H1 (cell line): ENCODE measurements at regions not wholly inside any gene's neighbourhood (a gene's known extent, or its start where the extent isn't known, plus 50 kb on each side); places are given as distances from the start of the nearest gene placed in this dataset.

Experiments
- CTCF ChIA-PET: fragments of 300-600 bp; sonication (Branson Sonifier 250); formaldehyde crosslinking; loops from one replicate; lab custom pipeline; 2021; ENCODE audit not compliant: partially characterized antibody; lab: Charles Lee
- POLR2A ChIA-PET: fragments of 300-600 bp; sonication (Branson Sonifier 250); formaldehyde crosslinking; loops from one replicate; lab custom pipeline; 2021; ENCODE audit warnings: inconsistent platforms; ENCODE audit not compliant: partially characterized antibody; lab: Charles Lee
- DNase-seq, 2 experiments: peaks; one replicate each; pipeline versions ENCODE4 v3.0.0 to v3.0.0-alpha.2; 2010 to 2022; ENCODE audit warnings: low spot score in 2 of 2, low read depth in 1 of 2, mixed read lengths in 1 of 2
- FAIRE-seq: peaks from 2 replicates; lab custom pipeline; 2011; peaks lifted over from hg19 to GRCh38; lab: Jason Lieb, UNC
- H2AFZ ChIP-seq: 2 replicates; pipeline ENCODE4 v1.8.1; 2012; ENCODE audit warnings: low read length, inconsistent platforms
- H2AK5ac ChIP-seq: 2 replicates; pipeline ENCODE4 v1.6.1; 2013; ENCODE audit warnings: low read depth, low read length
- H2BK120ac ChIP-seq: replicated peaks from 2 replicates; pipeline ENCODE3; 2013; ENCODE audit warnings: low read depth, low read length, inconsistent platforms
- H2BK12ac ChIP-seq: 2 replicates; pipeline ENCODE4 v1.6.1; 2013; ENCODE audit warnings: low read depth, low read length
- H2BK15ac ChIP-seq: 2 replicates; pipeline ENCODE4 v1.6.1; 2013; ENCODE audit warnings: low read length
- H2BK20ac ChIP-seq: 2 replicates; pipeline ENCODE4 v1.6.1; 2013; ENCODE audit warnings: low read length
- H2BK5ac ChIP-seq: 2 replicates; pipeline ENCODE4 v1.6.1; 2013; ENCODE audit warnings: low read depth, low read length
- H3K14ac ChIP-seq: 2 replicates; pipeline ENCODE4 v1.6.1; 2013; ENCODE audit warnings: inconsistent platforms; ENCODE audit not compliant: insufficient read length
- H3K18ac ChIP-seq: 2 replicates; pipeline ENCODE4 v1.6.1; 2013; ENCODE audit warnings: low read length; ENCODE audit errors: extremely low read depth
- H3K23ac ChIP-seq: 2 replicates; pipeline ENCODE4 v1.6.1; 2013; ENCODE audit warnings: inconsistent platforms; ENCODE audit not compliant: insufficient read length
- H3K23me2 ChIP-seq: 2 replicates; pipeline ENCODE4 v1.6.1; 2013; ENCODE audit warnings: low read depth, low read length
- H3K27ac ChIP-seq: 2 replicates; pipeline ENCODE4 v1.6.1; 2011; ENCODE audit warnings: low read depth, low read length, inconsistent platforms
- H3K27me3 ChIP-seq, 4 experiments: replicated peaks in 1 of 4; 1 replicate in 1 of 4; 2 replicates in 3 of 4; pipeline versions ENCODE4 v1.6.1 to v1.8.1; 2011 to 2013; ENCODE audit warnings: low read length in 3 of 4, mild to moderate bottlenecking in 3 of 4, inconsistent platforms in 2 of 4, mixed read lengths in 2 of 4, moderate library complexity in 1 of 4; ENCODE audit not compliant: control insufficient read depth in 3 of 4, insufficient read depth in 3 of 4; ENCODE audit errors: extremely low read depth in 1 of 4
- H3K36me3 ChIP-seq, 4 experiments: 2 replicates each; pipeline versions ENCODE4 v1.6.1 to v1.8.1; 2011 to 2013; ENCODE audit warnings: mild to moderate bottlenecking in 4 of 4, low read length in 3 of 4, moderate library complexity in 2 of 4, control low read depth in 1 of 4, inconsistent platforms in 1 of 4; ENCODE audit not compliant: insufficient read depth in 4 of 4, control insufficient read depth in 2 of 4
- H3K4ac ChIP-seq: replicated peaks from 2 replicates; pipeline ENCODE3; 2013; ENCODE audit warnings: low read length, low read depth, mixed read lengths, inconsistent platforms; ENCODE audit not compliant: insufficient read length
- H3K4me1 ChIP-seq, 4 experiments: replicated peaks in 1 of 4; 1 replicate in 1 of 4; 2 replicates in 3 of 4; pipeline versions ENCODE4 v1.6.1 to v1.8.1; 2011 to 2013; ENCODE audit warnings: low read length in 3 of 4, inconsistent platforms in 2 of 4, mixed read lengths in 1 of 4; ENCODE audit not compliant: insufficient read depth in 4 of 4, control insufficient read depth in 3 of 4
- H3K4me2 ChIP-seq, 2 experiments: 2 replicates each; pipeline versions ENCODE4 v1.6.1 to v1.8.1; 2011 to 2013; ENCODE audit warnings: low read depth in 2 of 2, low read length in 2 of 2, control low read depth in 1 of 2, inconsistent platforms in 1 of 2, mild to moderate bottlenecking in 1 of 2; ENCODE audit not compliant: insufficient read depth in 1 of 2
- H3K4me3 ChIP-seq, 4 experiments: fragments of 200-600, 300-600 bp in 1 of 4; sonication (generic), shearing (Covaris generic), sonication (Bioruptor Twin) in 1 of 4; 2 replicates each; pipeline versions ENCODE4 v1.5.1 to v1.8.1; 2011 to 2016; ENCODE audit warnings: low read length in 4 of 4, low read depth in 3 of 4, control low read depth in 2 of 4, inconsistent platforms in 2 of 4, mild to moderate bottlenecking in 2 of 4, mixed read lengths in 1 of 4, moderate library complexity in 1 of 4; ENCODE audit not compliant: insufficient read depth in 2 of 4; ENCODE audit errors: extremely low read depth in 1 of 4
- H3K56ac ChIP-seq: replicated peaks from 2 replicates; pipeline ENCODE3; 2013; ENCODE audit warnings: low read depth, mild to moderate bottlenecking, mixed read lengths, low read length, inconsistent platforms; ENCODE audit not compliant: insufficient read length
- H3K79me1 ChIP-seq: 2 replicates; pipeline ENCODE4 v1.6.1; 2013; ENCODE audit warnings: low read depth, low read length, control low read depth
- H3K79me2 ChIP-seq, 2 experiments: 2 replicates each; pipeline versions ENCODE4 v1.6.1 to v1.8.1; 2012 to 2013; ENCODE audit warnings: low read length in 2 of 2, mild to moderate bottlenecking in 2 of 2, inconsistent platforms in 1 of 2; ENCODE audit not compliant: insufficient read depth in 2 of 2, control insufficient read depth in 1 of 2
- H3K9ac ChIP-seq, 4 experiments: replicated peaks in 1 of 4; 1 replicate in 1 of 4; 2 replicates in 3 of 4; pipeline versions ENCODE4 v1.6.1 to v1.8.1; 2011 to 2013; ENCODE audit warnings: low read depth in 3 of 4, low read length in 3 of 4, control low read depth in 2 of 4, mild to moderate bottlenecking in 2 of 4, moderate library complexity in 2 of 4, inconsistent platforms in 1 of 4; ENCODE audit errors: extremely low read depth in 1 of 4
- H3K9me3 ChIP-seq, 2 experiments: 2 replicates each; pipeline versions ENCODE4 v1.6.1 to v1.8.1; 2012 to 2013; ENCODE audit warnings: mild to moderate bottlenecking in 2 of 2, moderate library complexity in 2 of 2, control low read depth in 1 of 2, inconsistent platforms in 1 of 2, low read depth in 1 of 2, low read length in 1 of 2, mixed read lengths in 1 of 2; ENCODE audit not compliant: insufficient read depth in 2 of 2
- H4K20me1 ChIP-seq, 2 experiments: replicated peaks in 1 of 2; 2 replicates each; pipeline versions ENCODE3 to v1.8.1; 2011 to 2013; ENCODE audit warnings: inconsistent platforms in 2 of 2, low read length in 2 of 2, mild to moderate bottlenecking in 1 of 2; ENCODE audit not compliant: insufficient read depth in 2 of 2, control insufficient read depth in 1 of 2
- H4K5ac ChIP-seq: 2 replicates; pipeline ENCODE4 v1.6.1; 2013; ENCODE audit warnings: low read length, low read depth, mixed read lengths, inconsistent platforms; ENCODE audit not compliant: insufficient read length
- H4K8ac ChIP-seq: 2 replicates; pipeline ENCODE4 v1.8.0; 2013; ENCODE audit warnings: mild to moderate bottlenecking, moderate library complexity, low read length, inconsistent platforms; ENCODE audit not compliant: insufficient read depth; ENCODE audit errors: extremely low read depth
- H4K91ac ChIP-seq: replicated peaks from 2 replicates; pipeline ENCODE3; 2013; ENCODE audit warnings: low read length, mixed read lengths, inconsistent platforms; ENCODE audit not compliant: insufficient read length
- BRCA1 ChIP-seq: IDR thresholded peaks from 2 replicates; pipeline ENCODE4 v1.6.1; 2012; ENCODE audit warnings: low read depth, low read length, improper control_type of control experiment
- CBX5 ChIP-seq: fragments of 300-800, 300-1000 bp; sonication (generic); IDR thresholded peaks from 2 replicates; pipeline ENCODE4 v1.7.1; 2016; ENCODE audit warnings: antibody characterized with exemption, low read length, low read depth
- EGR1 ChIP-seq: IDR thresholded peaks from 2 replicates; pipeline ENCODE4 v1.6.1; 2011; ENCODE audit warnings: low read depth, low read length, borderline replicate concordance
- EP300 ChIP-seq, 2 experiments: IDR thresholded peaks; 1 replicate in 1 of 2; 2 replicates in 1 of 2; pipeline ENCODE4 v1.6.1; 2011 to 2012; ENCODE audit warnings: low read depth in 2 of 2, low read length in 2 of 2, mild to moderate bottlenecking in 2 of 2, borderline replicate concordance in 1 of 2, inconsistent platforms in 1 of 2, moderate library complexity in 1 of 2
- GTF2F1 ChIP-seq: IDR thresholded peaks from 2 replicates; pipeline ENCODE4 v1.6.1; 2012; ENCODE audit warnings: low read depth, low read length, improper control_type of control experiment, borderline replicate concordance
- JUN ChIP-seq: IDR thresholded peaks from 2 replicates; pipeline ENCODE4 v1.6.1; 2011; ENCODE audit warnings: low read depth, mild to moderate bottlenecking, improper control_type of control experiment, low read length
- JUND ChIP-seq: IDR thresholded peaks from 2 replicates; pipeline ENCODE4 v1.6.1; 2011; ENCODE audit warnings: mild to moderate bottlenecking, improper control_type of control experiment, low read length
- KDM5A ChIP-seq: fragments of 200-600 bp; IDR thresholded peaks from 2 replicates; pipeline ENCODE4 v1.7.1; 2012; ENCODE audit warnings: mild to moderate bottlenecking, low read length, inconsistent platforms, mixed read lengths
- PHF8 ChIP-seq: fragments of 200-600 bp; sonication (generic); conservative IDR thresholded peaks from 2 replicates; pipeline ENCODE4 v1.7.1; 2012; ENCODE audit warnings: low read depth, mild to moderate bottlenecking, inconsistent platforms, low read length, moderate library complexity
- SAP30 ChIP-seq: fragments of 300-600 bp; sonication (generic); IDR thresholded peaks from 2 replicates; pipeline ENCODE4 v1.7.1; 2012; ENCODE audit warnings: low read length, moderate library complexity, mild to moderate bottlenecking, inconsistent platforms; ENCODE audit not compliant: insufficient read depth, insufficient replicate concordance
- SP4 ChIP-seq: IDR thresholded peaks from 2 replicates; pipeline ENCODE4 v1.6.1; 2012; ENCODE audit warnings: low read length, inconsistent platforms
- TAF1 ChIP-seq: IDR thresholded peaks from 2 replicates; pipeline ENCODE4 v1.6.1; 2011; ENCODE audit warnings: mild to moderate bottlenecking, low read depth, low read length
- WGBS, 2 experiments: shearing (Covaris generic) in 1 of 2; methylation state at CpG; one replicate each; pipeline versions ENCODE4 v1.1.6 to v1.1.7; 2013 to 2015; ENCODE audit warnings: low lambda C conversion rate in 2 of 2, mixed read lengths in 2 of 2, inconsistent platforms in 1 of 2, low coverage in 1 of 2, missing lambda C conversion rate in 1 of 2; ENCODE audit not compliant: insufficient replicate concordance in 2 of 2, insufficient coverage in 1 of 2, insufficient read length in 1 of 2; ENCODE audit errors: extremely low coverage in 1 of 2, missing lambda C conversion rate in 1 of 2; 5-methylcytosine and 5-hydroxymethylcytosine counted together
- TF ChIP-seq, protein P1 (sequence below): IDR thresholded peaks from 2 replicates; pipeline ENCODE4 v1.6.1; 2012; ENCODE audit warnings: inconsistent platforms
- TF ChIP-seq, protein P2 (sequence below): IDR thresholded peaks from 2 replicates; pipeline ENCODE4 v1.6.1; 2011; ENCODE audit warnings: low read depth, mild to moderate bottlenecking, low read length; ENCODE audit not compliant: insufficient read depth

DNA sequence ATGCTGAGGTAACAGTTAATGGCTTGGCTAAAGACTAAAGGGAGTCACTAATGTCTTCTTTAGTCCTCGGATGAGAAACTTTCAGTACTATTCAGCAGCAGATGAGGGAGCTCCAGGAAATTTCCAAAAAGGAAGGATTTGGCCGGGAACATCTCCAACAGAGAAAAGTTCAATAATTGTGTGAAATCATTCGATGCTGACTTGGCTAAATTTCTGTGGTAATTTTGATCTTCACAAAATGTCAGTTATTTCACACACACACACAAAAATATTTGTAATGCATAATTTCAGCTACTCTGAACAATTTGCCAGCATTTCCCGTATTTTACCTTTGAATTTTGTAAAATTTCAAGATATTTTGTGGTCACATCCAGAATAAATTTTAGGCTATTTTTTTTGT is 462.8 kb upstream of the MDFIC2 start:
- no peaks in the 10 kb centered on the region; a peak in 1 of 7 replicates for H3K4me1 ChIP-seq
- no peak overlapping the region for H3K4ac ChIP-seq
- no peak overlapping the region for H3K27ac ChIP-seq
- H4K8ac ChIP-seq: no peak overlapping the region
- H3K79me1 ChIP-seq: no peaks in the 10 kb centered on the region
- H4K91ac ChIP-seq: no peak overlapping the region
- H3K79me2 ChIP-seq: no peaks in the 10 kb centered on the region
- H3K4me2 ChIP-seq: no peak overlapping the region
- H3K23me2 ChIP-seq: no peaks in the 10 kb centered on the region
- no peak overlapping the region for H3K9ac ChIP-seq
- no peak for FAIRE-seq
- H3K4me3 ChIP-seq: no peak overlapping the region
- H4K5ac ChIP-seq: no peak overlapping the region
- no peak overlapping the region for H3K14ac ChIP-seq
- no peak overlapping the region for H2BK15ac ChIP-seq
- POLR2A ChIA-PET: no interaction called here
- DNase-seq: no peak
- H2BK20ac ChIP-seq: no peak overlapping the region
- no peak overlapping the region for H2BK12ac ChIP-seq
- no peaks in the 10 kb centered on the region for H4K20me1 ChIP-seq
- H3K36me3 ChIP-seq: no peaks in the 10 kb centered on the region
- WGBS, 2 experiments: 90% methylated on average over 4 of the region's 4 CpGs; no CpG with 5 or more reads in 1 of the 2 experiments
- no peak overlapping the region for H2AK5ac ChIP-seq
- H3K18ac ChIP-seq: no peak overlapping the region
- no peak overlapping the region for H3K23ac ChIP-seq
- H2BK5ac ChIP-seq: no peak overlapping the region
- no peaks in the 10 kb centered on the region for H3K27me3 ChIP-seq
- no peak overlapping the region for H3K56ac ChIP-seq
- H3K9me3 ChIP-seq: no peaks in the 10 kb centered on the region
- CTCF ChIA-PET: interaction anchor here (0.6 kb wide), 1 partner anchor 203 kb away, joined by 3 read pairs; no protein-coding TSS in a partner anchor
- no peak overlapping the region for H2AFZ ChIP-seq
- no peak overlapping the region for H2BK120ac ChIP-seq
- no peak for TF ChIP-seq EP300 (IDR thresholded peaks at IDR 0.05; ENCODE audit: borderline replicate concordance in 1 of 2, low read depth in 2 of 2, low read length in 2 of 2)
- TF ChIP-seq GTF2F1: no peak
- no peak for TF ChIP-seq JUN
- no peak for TF ChIP-seq SAP30
- no peak for TF ChIP-seq JUND
- TF ChIP-seq PHF8: no peak
- no peak for TF ChIP-seq TAF1
- TF ChIP-seq, protein P1, sequence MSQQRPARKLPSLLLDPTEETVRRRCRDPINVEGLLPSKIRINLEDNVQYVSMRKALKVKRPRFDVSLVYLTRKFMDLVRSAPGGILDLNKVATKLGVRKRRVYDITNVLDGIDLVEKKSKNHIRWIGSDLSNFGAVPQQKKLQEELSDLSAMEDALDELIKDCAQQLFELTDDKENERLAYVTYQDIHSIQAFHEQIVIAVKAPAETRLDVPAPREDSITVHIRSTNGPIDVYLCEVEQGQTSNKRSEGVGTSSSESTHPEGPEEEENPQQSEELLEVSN: no peak
- TF ChIP-seq EGR1: no peak
- TF ChIP-seq SP4: no peak
- no peak for TF ChIP-seq CBX5
- TF ChIP-seq, protein P2, sequence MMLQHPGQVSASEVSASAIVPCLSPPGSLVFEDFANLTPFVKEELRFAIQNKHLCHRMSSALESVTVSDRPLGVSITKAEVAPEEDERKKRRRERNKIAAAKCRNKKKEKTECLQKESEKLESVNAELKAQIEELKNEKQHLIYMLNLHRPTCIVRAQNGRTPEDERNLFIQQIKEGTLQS: no peak
- TF ChIP-seq BRCA1: no peak
- no peak for TF ChIP-seq KDM5A
